GM21381 (cell line): ENCODE measurements at regions not wholly inside any gene's neighbourhood (a gene's known extent, or its start where the extent isn't known, plus 50 kb on each side); places are given as distances from the start of the nearest gene placed in this dataset.

Source experiments
- ATAC-seq: cut with Tn5 transposase; IDR thresholded peaks from one replicate; pipeline ENCODE4 v1.9.1; 2021; ENCODE audit warnings: mild to moderate bottlenecking, moderate library complexity; ENCODE audit not compliant: unreplicated experiment

GRCh38 chr3:153311541-153311940 lies 149.5 kb downstream of the RAP2B start:
- ATAC-seq = no peak

GRCh38 chr3:153313302-153313965 lies 151.4 kb downstream of the RAP2B start:
- no peak for ATAC-seq

GRCh38 chr3:153314038-153314437 lies 152.0 kb downstream of the RAP2B start:
- no peak for ATAC-seq

GRCh38 chr3:153315781-153316180 lies 153.8 kb downstream of the RAP2B start:
- ATAC-seq = no peak

- no peak for ATAC-seq
These were observed 157.9 kb downstream of the RAP2B start for GRCh38 chr3:153319705-153320554.

- no peak for ATAC-seq
These were observed 158.6 kb downstream of the RAP2B start for GRCh38 chr3:153320585-153321128.

- ATAC-seq = no peak
These were observed 166.7 kb downstream of the RAP2B start for GRCh38 chr3:153328690-153329089.

- ATAC-seq = no peak
These were observed 168.9 kb downstream of the RAP2B start for GRCh38 chr3:153330901-153331300.

DNA sequence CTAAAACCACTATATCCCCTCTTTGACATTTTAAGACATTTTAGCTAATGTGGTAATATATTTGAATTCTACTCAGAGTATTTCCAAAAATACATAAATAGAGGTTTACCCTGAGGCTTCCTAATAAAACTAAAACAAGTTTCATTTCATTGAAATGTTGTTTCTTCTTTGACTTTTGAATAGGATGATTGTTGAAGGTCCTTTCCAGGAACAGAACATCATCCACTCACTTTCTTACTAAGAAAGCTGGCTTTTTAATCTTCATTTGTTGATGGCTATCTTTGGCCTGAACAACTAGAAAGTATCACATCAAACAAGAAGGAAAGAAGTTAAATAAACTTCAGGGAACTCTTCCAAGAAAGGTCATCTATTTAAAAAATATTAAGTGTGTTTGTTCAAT lies 169.7 kb downstream of the RAP2B start:
- ATAC-seq = no peak

DNA sequence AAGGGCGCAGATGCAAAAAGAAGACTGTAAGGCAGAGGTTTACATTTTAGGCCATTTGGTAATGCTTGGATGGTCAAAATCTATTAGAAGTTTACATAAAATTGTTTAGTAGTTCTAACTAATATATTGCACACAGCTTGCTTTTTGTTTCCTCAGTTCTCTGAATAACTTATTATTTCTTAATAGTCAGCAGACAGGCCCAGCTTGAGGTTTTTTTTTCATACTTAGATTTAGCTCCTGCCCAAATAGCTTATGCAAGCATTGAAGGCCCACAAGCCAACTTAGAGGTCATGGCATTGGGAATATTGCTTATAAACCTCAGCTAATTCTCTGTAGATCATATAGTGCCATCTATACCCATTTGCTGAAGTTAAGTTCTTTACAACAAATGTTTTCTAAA lies 172.5 kb downstream of the RAP2B start:
- ATAC-seq = no peak

GRCh38 chr3:153337369-153337768 lies 175.3 kb downstream of the RAP2B start:
- no peak for ATAC-seq

DNA sequence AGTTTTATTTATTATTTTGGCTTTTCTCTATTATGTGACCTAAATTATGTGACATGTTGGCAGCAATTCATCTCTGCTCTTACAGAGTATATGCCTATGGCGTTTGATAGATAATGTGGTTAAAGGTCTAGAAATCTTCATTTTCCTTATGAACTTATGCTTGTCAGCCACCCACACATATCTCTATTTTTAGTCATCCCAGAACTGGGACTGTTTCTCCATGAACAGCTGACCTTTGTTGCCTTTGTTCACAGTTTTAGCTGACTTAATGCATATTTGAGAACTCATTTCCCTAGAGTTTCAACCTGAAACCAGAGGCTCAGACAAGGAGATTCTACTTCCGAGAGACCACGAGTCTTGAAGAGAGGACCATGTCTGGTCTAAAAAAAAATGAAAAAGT lies 176.5 kb downstream of the RAP2B start:
- no peak for ATAC-seq

DNA sequence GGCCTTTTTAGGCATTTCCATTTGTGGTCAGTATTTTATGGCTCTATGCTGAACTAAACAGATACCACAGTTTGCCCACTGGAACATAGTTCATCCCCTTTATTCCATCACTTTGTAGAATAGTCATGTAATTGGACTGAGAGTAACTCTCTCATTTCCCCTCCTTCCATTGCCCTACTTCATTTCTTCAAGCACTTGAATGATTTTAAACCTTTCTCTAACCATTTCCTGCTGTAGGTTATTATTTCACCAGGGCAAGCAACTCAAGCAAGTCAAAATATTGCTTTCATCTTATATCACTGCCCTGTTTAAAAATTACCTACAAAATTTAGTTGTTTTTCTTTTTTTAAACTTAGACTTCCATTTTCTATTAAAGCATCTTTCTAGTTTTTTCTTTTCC lies 177.0 kb downstream of the RAP2B start:
- ATAC-seq = no peak

- ATAC-seq = no peak
These were observed 182.2 kb downstream of the RAP2B start for GRCh38 chr3:153343988-153344782.

- ATAC-seq = no peak
These were observed 186.6 kb downstream of the RAP2B start for GRCh38 chr3:153348457-153349107.

DNA sequence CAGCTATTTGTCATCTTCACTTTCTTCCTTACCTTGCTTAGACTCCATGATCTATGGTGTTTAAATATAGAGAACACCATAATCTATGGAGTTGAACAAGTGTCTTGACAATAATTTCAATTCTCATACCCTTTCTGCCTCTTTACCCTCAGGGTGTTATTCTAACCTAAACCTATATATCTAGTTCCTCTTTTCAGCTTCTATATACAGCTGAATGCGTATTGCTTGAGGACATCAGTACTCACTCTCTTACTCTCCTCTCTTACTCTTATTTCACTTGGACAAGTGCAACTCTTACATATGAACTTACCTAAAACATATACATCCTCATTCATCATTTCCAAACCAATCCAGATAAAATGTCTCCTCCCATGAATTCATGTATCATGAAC lies 187.1 kb downstream of the RAP2B start:
- ATAC-seq = no peak

DNA sequence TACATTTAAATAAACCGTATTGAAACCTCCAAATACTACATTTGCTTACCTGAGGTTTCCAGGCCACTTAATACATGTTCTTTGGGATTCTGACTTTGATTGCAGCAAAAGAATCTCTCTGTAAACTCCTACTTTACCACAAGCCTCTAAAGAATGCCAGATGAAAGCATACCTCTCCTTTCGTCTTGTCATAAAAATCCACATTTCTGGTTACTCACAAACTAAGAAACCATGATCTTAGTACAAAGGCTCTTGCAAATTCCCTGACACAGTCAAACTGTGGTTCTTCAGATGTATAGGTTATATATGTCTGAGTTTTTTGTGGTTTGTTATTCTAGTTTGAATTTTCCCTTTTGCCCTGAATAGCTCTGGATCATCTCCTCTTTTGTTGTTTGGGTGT lies 188.4 kb downstream of the RAP2B start:
- no peak for ATAC-seq

GRCh38 chr3:153354641-153355040 lies 192.6 kb downstream of the RAP2B start:
- ATAC-seq = no peak

- no peak for ATAC-seq
These were observed 193.5 kb downstream of the RAP2B start for GRCh38 chr3:153355559-153355958.

DNA sequence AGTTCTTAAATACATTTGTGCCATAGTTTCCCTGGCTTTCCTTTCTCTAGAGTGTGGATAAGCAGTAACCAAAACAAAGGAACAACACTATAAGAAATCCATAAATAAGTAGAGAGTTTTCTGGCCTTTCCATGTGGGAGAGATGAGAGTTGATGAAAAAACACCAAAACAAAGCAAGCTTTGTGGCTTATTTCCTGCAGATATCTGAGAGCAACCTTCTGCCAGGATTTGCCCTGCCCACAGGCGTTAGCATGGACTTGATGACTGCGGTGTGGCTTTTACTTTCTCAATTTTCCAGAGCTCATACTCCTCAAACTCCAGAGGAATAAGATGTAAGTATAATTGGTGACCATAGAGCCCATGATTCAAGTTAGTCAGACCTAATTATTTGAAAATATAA lies 194.9 kb downstream of the RAP2B start:
- ATAC-seq = no peak

DNA sequence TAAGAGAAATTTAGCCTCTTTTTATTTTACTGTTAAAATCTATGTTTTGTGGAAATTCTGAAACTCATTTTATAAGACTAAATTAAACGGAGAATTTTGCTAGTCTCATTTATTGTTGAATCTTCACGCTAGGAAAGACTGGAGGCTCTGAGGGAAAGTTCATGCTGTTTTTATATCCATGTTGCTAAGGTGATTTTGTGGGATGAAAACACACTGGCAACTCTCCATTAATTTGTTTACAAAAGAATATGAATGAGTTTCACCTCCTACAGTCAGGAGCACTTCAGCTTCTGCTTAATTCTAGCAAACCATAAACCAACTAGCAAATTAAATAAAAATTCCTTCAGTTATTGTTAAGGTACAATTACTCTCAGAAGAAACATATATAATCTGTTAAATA lies 195.4 kb downstream of the RAP2B start:
- no peak for ATAC-seq
